H9 (cell line): ENCODE measurements at regions not wholly inside any gene's neighbourhood (a gene's known extent, or its start where the extent isn't known, plus 50 kb on each side); places are given as distances from the start of the nearest gene placed in this dataset.
"Not testable (repeated sequence)": the region's sequence is repeated elsewhere in the genome, so short reads cannot be mapped to it uniquely, and the experiment has no call there.

Source experiments
- DNase-seq: peaks from one replicate; pipeline ENCODE4 v3.0.0-alpha.2; 2017
- H2AFZ ChIP-seq: one replicate; pipeline ENCODE4 v1.6.1; 2013; ENCODE audit warnings: mild to moderate bottlenecking, low read length, control low read depth, moderate library complexity
- H2AK5ac ChIP-seq: 2 replicates; pipeline ENCODE4 v1.6.1; 2013; ENCODE audit warnings: low read length, control low read depth, mixed read lengths; ENCODE audit not compliant: insufficient read length
- H2BK120ac ChIP-seq: one replicate; pipeline ENCODE4 v1.6.1; 2013; ENCODE audit warnings: low read depth, mild to moderate bottlenecking, low read length, control low read depth, inconsistent platforms; ENCODE audit not compliant: poor library complexity, severe bottlenecking
- H2BK12ac ChIP-seq: 2 replicates; pipeline ENCODE4 v1.6.1; 2013; ENCODE audit warnings: low read length, control low read depth, mixed read lengths, low read depth; ENCODE audit not compliant: insufficient read length
- H2BK15ac ChIP-seq: 2 replicates; pipeline ENCODE4 v1.6.1; 2013; ENCODE audit warnings: low read depth, low read length, control low read depth
- H2BK20ac ChIP-seq: one replicate; pipeline ENCODE4 v1.6.1; 2013; ENCODE audit warnings: low read depth, mild to moderate bottlenecking, low read length, control low read depth, inconsistent platforms; ENCODE audit not compliant: poor library complexity, severe bottlenecking
- H2BK5ac ChIP-seq: 2 replicates; pipeline ENCODE4 v1.6.1; 2013; ENCODE audit warnings: low read length, control low read depth, mixed read lengths; ENCODE audit not compliant: insufficient read length
- H3K14ac ChIP-seq: 2 replicates; pipeline ENCODE4 v1.6.1; 2013; ENCODE audit warnings: low read length, control low read depth; ENCODE audit not compliant: insufficient read depth
- H3K18ac ChIP-seq: 2 replicates; pipeline ENCODE4 v1.6.1; 2013; ENCODE audit warnings: low read depth, mild to moderate bottlenecking, mixed read lengths, low read length, control low read depth; ENCODE audit not compliant: insufficient read length
- H3K23ac ChIP-seq: 2 replicates; pipeline ENCODE4 v1.6.1; 2013; ENCODE audit warnings: low read length, control low read depth, mixed read lengths, low read depth; ENCODE audit not compliant: insufficient read length
- H3K23me2 ChIP-seq: 2 replicates; pipeline ENCODE4 v1.6.1; 2013; ENCODE audit warnings: low read depth, mild to moderate bottlenecking, mixed read lengths, low read length, control low read depth; ENCODE audit not compliant: insufficient read length, poor library complexity, severe bottlenecking
- H3K27ac ChIP-seq: 2 replicates; pipeline ENCODE4 v1.5.1; 2013; ENCODE audit warnings: low read length, control low read depth, mixed read lengths, low read depth; ENCODE audit not compliant: insufficient read length
- H3K27me3 ChIP-seq: 2 replicates; pipeline ENCODE4 v1.6.1; 2013; ENCODE audit warnings: low read length, control low read depth, inconsistent platforms; ENCODE audit not compliant: insufficient read depth
- H3K4ac ChIP-seq: 2 replicates; pipeline ENCODE4 v1.6.1; 2013; ENCODE audit warnings: low read depth, mild to moderate bottlenecking, control low read depth, inconsistent platforms, low read length, moderate library complexity
- H3K4me1 ChIP-seq: 2 replicates; pipeline ENCODE4 v1.6.1; 2013; ENCODE audit warnings: low read length, control low read depth, inconsistent platforms; ENCODE audit not compliant: insufficient read depth
- H3K4me2 ChIP-seq: 2 replicates; pipeline ENCODE4 v1.6.1; 2013; ENCODE audit warnings: low read length, control low read depth, mixed read lengths; ENCODE audit not compliant: insufficient read length, insufficient read depth
- H3K56ac ChIP-seq: 2 replicates; pipeline ENCODE4 v1.6.1; 2013; ENCODE audit warnings: low read depth, mild to moderate bottlenecking, mixed read lengths, low read length, control low read depth; ENCODE audit not compliant: insufficient read length
- H3K79me1 ChIP-seq: 2 replicates; pipeline ENCODE4 v1.6.1; 2013; ENCODE audit warnings: low read depth, mild to moderate bottlenecking, moderate library complexity, low read length, control low read depth, inconsistent platforms; ENCODE audit not compliant: insufficient read depth, poor library complexity, severe bottlenecking
- H3K79me2 ChIP-seq: 2 replicates; pipeline ENCODE4 v1.6.1; 2013; ENCODE audit warnings: low read length, control low read depth, inconsistent platforms; ENCODE audit not compliant: insufficient read depth
- H3K9ac ChIP-seq: 2 replicates; pipeline ENCODE4 v1.6.1; 2013; ENCODE audit warnings: low read length, control low read depth, mixed read lengths; ENCODE audit not compliant: insufficient read length; ENCODE audit errors: extremely low read depth
- H3K9me3 ChIP-seq: one replicate; pipeline ENCODE4 v1.6.1; 2013; ENCODE audit warnings: low read depth, low read length, inconsistent platforms; ENCODE audit not compliant: control insufficient read depth
- H3T11ph ChIP-seq: one replicate; pipeline ENCODE4 v1.6.1; 2013; ENCODE audit warnings: mild to moderate bottlenecking, low read length, control low read depth, inconsistent platforms
- H4K20me1 ChIP-seq: one replicate; pipeline ENCODE4 v1.6.1; 2013; ENCODE audit not compliant: control insufficient read depth, insufficient read length, insufficient read depth
- H4K5ac ChIP-seq: 2 replicates; pipeline ENCODE4 v1.6.1; 2013; ENCODE audit warnings: low read depth, mild to moderate bottlenecking, mixed read lengths, low read length, control low read depth; ENCODE audit not compliant: insufficient read length
- H4K8ac ChIP-seq: replicated peaks from 2 replicates; pipeline ENCODE4 v1.6.1; 2013; ENCODE audit warnings: low read length, control low read depth, mixed read lengths, low read depth; ENCODE audit not compliant: insufficient read length
- H4K91ac ChIP-seq: 2 replicates; pipeline ENCODE4 v1.6.1; 2013; ENCODE audit warnings: low read depth, mild to moderate bottlenecking, moderate library complexity, mixed read lengths, low read length, control low read depth; ENCODE audit not compliant: insufficient read length
- H3K27ac Mint-ChIP-seq, 3 experiments: 2 replicates in 2 of 3; 3 replicates in 1 of 3; pipeline ENCODE4 v1.8.0; 2020 to 2021; ENCODE audit warnings: mixed read lengths in 3 of 3, mild to moderate bottlenecking in 1 of 3, moderate library complexity in 1 of 3
- H3K27me3 Mint-ChIP-seq: 2 replicates; pipeline ENCODE4 v1.8.0; 2021; ENCODE audit warnings: low read depth, mild to moderate bottlenecking, moderate library complexity, mixed read lengths
- H3K36me3 Mint-ChIP-seq, 3 experiments: 2 replicates in 2 of 3; 3 replicates in 1 of 3; pipeline ENCODE4 v1.8.0; 2020 to 2021; ENCODE audit warnings: low read depth in 3 of 3, mixed read lengths in 3 of 3; ENCODE audit not compliant: insufficient read depth in 1 of 3
- H3K4me1 Mint-ChIP-seq, 2 experiments: 2 replicates each; pipeline ENCODE4 v1.8.0; 2020; ENCODE audit warnings: mixed read lengths in 2 of 2
- H3K4me3 Mint-ChIP-seq, 2 experiments: 2 replicates in 1 of 2; 3 replicates in 1 of 2; pipeline ENCODE4 v1.8.0; 2020 to 2021; ENCODE audit warnings: mild to moderate bottlenecking in 2 of 2, mixed read lengths in 2 of 2, moderate library complexity in 1 of 2
- H3K9me3 Mint-ChIP-seq, 2 experiments: 2 replicates in 1 of 2; 3 replicates in 1 of 2; pipeline ENCODE4 v1.8.0; 2020; ENCODE audit warnings: mild to moderate bottlenecking in 2 of 2, mixed read lengths in 2 of 2, moderate library complexity in 1 of 2
- WGBS: extraction: QIAGEN DNeasy Blood & Tissue Kit; methylation state at CpG from one replicate; pipeline ENCODE4 v1.1.7; 2013; ENCODE audit warnings: missing lambda C conversion rate, low lambda C conversion rate, mixed read lengths; ENCODE audit not compliant: insufficient read length; ENCODE audit errors: extremely low coverage; 5-methylcytosine and 5-hydroxymethylcytosine counted together
- TF ChIP-seq, protein P1 (sequence below): fragments of 200-600 bp; sonication (generic); conservative IDR thresholded peaks from 3 replicates; pipeline ENCODE4 v1.8.0; 2021; ENCODE audit warnings: antibody characterized with exemption, mild to moderate bottlenecking

DNA sequence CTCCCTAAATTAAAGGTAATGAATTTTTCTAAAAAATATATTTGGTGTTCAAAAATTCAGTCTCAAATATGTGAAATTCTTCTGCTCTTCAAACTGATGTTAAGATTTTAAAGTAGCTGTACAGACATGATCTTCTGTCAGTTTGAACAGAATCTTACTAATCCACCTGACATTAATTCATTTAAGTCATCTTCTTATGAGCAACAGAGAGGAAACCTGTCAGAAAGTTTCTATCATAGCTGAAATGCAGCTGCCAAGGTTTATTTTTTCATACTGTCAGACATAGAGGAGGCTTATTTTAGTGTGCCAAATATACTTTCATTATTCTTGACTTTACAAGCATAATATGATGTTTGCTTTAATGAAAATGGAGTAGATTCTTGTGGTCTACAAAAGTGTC is 686.6 kb upstream of the MIS18BP1 start:
- no peaks in the 10 kb centered on the region for H3K27me3 Mint-ChIP-seq
- no peaks in the 10 kb centered on the region for H3K4me1 Mint-ChIP-seq
- H4K5ac ChIP-seq, result no peak overlapping the region
- H3K9me3 ChIP-seq, result no peaks in the 10 kb centered on the region
- no peaks in the 10 kb centered on the region for H3K79me1 ChIP-seq
- DNase-seq, result no peak
- no peak overlapping the region for H2AK5ac ChIP-seq
- H3K14ac ChIP-seq, result no peak overlapping the region
- no peak overlapping the region for H3K27ac ChIP-seq
- H3K4me2 ChIP-seq, result no peak overlapping the region
- H3K9ac ChIP-seq, result no peak overlapping the region
- no peak overlapping the region for H2AFZ ChIP-seq
- H3K9me3 Mint-ChIP-seq, result peaks cover 12 to 13% of the 10 kb centered on the region in 2 experiments
- no peak overlapping the region for H3T11ph ChIP-seq
- H3K4ac ChIP-seq, result no peak overlapping the region
- no peak overlapping the region for H4K91ac ChIP-seq
- no peak overlapping the region for H2BK120ac ChIP-seq
- no peak overlapping the region for H3K23ac ChIP-seq
- TF ChIP-seq, protein P1, sequence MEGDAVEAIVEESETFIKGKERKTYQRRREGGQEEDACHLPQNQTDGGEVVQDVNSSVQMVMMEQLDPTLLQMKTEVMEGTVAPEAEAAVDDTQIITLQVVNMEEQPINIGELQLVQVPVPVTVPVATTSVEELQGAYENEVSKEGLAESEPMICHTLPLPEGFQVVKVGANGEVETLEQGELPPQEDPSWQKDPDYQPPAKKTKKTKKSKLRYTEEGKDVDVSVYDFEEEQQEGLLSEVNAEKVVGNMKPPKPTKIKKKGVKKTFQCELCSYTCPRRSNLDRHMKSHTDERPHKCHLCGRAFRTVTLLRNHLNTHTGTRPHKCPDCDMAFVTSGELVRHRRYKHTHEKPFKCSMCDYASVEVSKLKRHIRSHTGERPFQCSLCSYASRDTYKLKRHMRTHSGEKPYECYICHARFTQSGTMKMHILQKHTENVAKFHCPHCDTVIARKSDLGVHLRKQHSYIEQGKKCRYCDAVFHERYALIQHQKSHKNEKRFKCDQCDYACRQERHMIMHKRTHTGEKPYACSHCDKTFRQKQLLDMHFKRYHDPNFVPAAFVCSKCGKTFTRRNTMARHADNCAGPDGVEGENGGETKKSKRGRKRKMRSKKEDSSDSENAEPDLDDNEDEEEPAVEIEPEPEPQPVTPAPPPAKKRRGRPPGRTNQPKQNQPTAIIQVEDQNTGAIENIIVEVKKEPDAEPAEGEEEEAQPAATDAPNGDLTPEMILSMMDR, result no peak
- H3K4me1 ChIP-seq, result no peaks in the 10 kb centered on the region
- H2BK20ac ChIP-seq, result no peak overlapping the region
- no peaks in the 10 kb centered on the region for H3K23me2 ChIP-seq
- H3K4me3 Mint-ChIP-seq, result no peak overlapping the region
- no peaks in the 10 kb centered on the region for H3K79me2 ChIP-seq
- H2BK15ac ChIP-seq, result no peak overlapping the region
- no peaks in the 10 kb centered on the region for H3K27me3 ChIP-seq
- no peaks in the 10 kb centered on the region for H4K20me1 ChIP-seq
- H4K8ac ChIP-seq, result no peak overlapping the region
- no peak overlapping the region for H3K56ac ChIP-seq
- H3K27ac Mint-ChIP-seq, result no peak overlapping the region
- no peak overlapping the region for H3K18ac ChIP-seq
- no peak overlapping the region for H2BK12ac ChIP-seq
- peaks cover 0 to 3% (median 2%) of the 10 kb centered on the region in 3 experiments; a peak in 3 of 7 replicates for H3K36me3 Mint-ChIP-seq
- H2BK5ac ChIP-seq, result no peak overlapping the region

DNA sequence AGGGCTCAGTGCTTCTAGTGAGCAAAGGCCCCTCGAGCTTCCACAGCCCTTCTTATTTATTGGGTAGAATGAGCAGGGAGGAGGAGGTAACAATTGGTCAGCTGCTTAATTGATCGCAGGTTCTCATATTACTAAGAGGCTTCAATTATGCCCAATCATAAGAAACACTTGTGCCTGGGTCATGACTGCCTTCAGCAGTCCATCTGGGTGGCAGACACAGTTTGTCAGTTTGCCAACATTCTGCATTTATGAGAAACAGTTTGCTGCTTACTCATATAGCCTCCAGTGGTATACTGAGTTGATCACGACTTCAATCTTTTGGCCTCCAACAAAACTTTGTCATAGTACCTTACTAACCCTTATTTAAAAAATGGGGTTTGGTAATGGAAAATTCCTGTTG is 667.0 kb upstream of the MIS18BP1 start:
- H2BK12ac ChIP-seq, H3K9ac ChIP-seq, H4K5ac ChIP-seq, H2BK5ac ChIP-seq, H3K79me2 ChIP-seq, H4K20me1 ChIP-seq, H2BK120ac ChIP-seq, H3K4me2 ChIP-seq, H2BK20ac ChIP-seq, H2AFZ ChIP-seq, H3K56ac ChIP-seq, H3K23me2 ChIP-seq, H3K18ac ChIP-seq, H3K36me3 Mint-ChIP-seq, H3K14ac ChIP-seq, H3K4me1 Mint-ChIP-seq, DNase-seq, H3K4ac ChIP-seq, H3T11ph ChIP-seq, H4K91ac ChIP-seq, H3K27me3 Mint-ChIP-seq, H3K4me1 ChIP-seq, H2AK5ac ChIP-seq, H3K79me1 ChIP-seq, H3K9me3 Mint-ChIP-seq, H4K8ac ChIP-seq, H3K27me3 ChIP-seq, H3K27ac ChIP-seq, H3K4me3 Mint-ChIP-seq, H3K9me3 ChIP-seq, H2BK15ac ChIP-seq, H3K23ac ChIP-seq, H3K27ac Mint-ChIP-seq: not testable (repeated sequence)
- WGBS, result no CpG with 5 or more reads among the region's 3 CpGs
